ENCODE measurements at regions not wholly inside any gene's neighbourhood (a gene's known extent, or its start where the extent isn't known, plus 50 kb on each side); places are given as distances from the start of the nearest gene placed in this dataset.

DNA sequence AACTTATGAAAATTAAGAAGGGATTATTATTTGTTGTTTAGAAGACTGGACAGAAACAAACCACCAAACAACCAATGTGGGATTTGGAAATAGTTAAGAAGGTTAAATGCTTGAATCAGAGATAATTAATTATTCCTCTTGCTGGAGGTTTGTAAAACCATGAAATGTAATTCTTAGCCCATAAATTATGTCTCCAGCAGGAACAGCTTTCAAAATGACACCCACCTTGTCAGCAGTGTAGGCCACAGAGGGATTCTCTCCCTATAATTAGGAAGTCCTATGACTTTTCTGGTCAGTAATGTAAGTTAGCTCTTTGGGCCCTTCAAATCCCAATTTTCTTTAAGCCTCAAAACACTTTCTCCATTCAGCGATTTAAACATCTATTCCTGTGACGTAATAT, 63.3 kb downstream of the DRD1 start:
- TF ChIP-seq, protein P1, sequence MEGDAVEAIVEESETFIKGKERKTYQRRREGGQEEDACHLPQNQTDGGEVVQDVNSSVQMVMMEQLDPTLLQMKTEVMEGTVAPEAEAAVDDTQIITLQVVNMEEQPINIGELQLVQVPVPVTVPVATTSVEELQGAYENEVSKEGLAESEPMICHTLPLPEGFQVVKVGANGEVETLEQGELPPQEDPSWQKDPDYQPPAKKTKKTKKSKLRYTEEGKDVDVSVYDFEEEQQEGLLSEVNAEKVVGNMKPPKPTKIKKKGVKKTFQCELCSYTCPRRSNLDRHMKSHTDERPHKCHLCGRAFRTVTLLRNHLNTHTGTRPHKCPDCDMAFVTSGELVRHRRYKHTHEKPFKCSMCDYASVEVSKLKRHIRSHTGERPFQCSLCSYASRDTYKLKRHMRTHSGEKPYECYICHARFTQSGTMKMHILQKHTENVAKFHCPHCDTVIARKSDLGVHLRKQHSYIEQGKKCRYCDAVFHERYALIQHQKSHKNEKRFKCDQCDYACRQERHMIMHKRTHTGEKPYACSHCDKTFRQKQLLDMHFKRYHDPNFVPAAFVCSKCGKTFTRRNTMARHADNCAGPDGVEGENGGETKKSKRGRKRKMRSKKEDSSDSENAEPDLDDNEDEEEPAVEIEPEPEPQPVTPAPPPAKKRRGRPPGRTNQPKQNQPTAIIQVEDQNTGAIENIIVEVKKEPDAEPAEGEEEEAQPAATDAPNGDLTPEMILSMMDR (conservative IDR thresholded peaks at IDR 0.05; ENCODE audit: low read depth, low read length), result no peak
- TF ChIP-seq EZH2 (IDR thresholded peaks at IDR 0.05; ENCODE audit: low read length, unreplicated experiment), result no peak
